GM18499 (cell line): ENCODE measurements at regions not wholly inside any gene's neighbourhood (a gene's known extent, or its start where the extent isn't known, plus 50 kb on each side); places are given as distances from the start of the nearest gene placed in this dataset.
"Not testable (repeated sequence)": the region's sequence is repeated elsewhere in the genome, so short reads cannot be mapped to it uniquely, and the experiment has no call there.

ENCODE experiments used
- ATAC-seq: cut with Tn5 transposase; IDR thresholded peaks from one replicate; pipeline ENCODE4 v1.9.1; 2021; ENCODE audit warnings: moderate number of reproducible peaks; ENCODE audit not compliant: insufficient read depth, unreplicated experiment

- ATAC-seq: no peak
Observed at GRCh38 chr6:26276841-26277648, 88.0 kb upstream of the BTN3A2 start.

- no peak for ATAC-seq
Observed at GRCh38 chr6:26278536-26278935, 86.5 kb upstream of the BTN3A2 start.

- ATAC-seq: not testable (repeated sequence)
Observed at GRCh38 chr6:26279371-26279770, 85.6 kb upstream of the BTN3A2 start.

GRCh38 chr6:26280407-26280806, 84.6 kb upstream of the BTN3A2 start:
- no peak for ATAC-seq

GRCh38 chr6:26284537-26285142, 80.4 kb upstream of the BTN3A2 start:
- no peak for ATAC-seq

GRCh38 chr6:26285143-26286134, 79.6 kb upstream of the BTN3A2 start:
- ATAC-seq: peak; percentile 66

GRCh38 chr6:26286168-26286877, 78.7 kb upstream of the BTN3A2 start:
- ATAC-seq: no peak

GRCh38 chr6:26288155-26288554, 76.8 kb upstream of the BTN3A2 start:
- no peak for ATAC-seq

- no peak for ATAC-seq
Observed at GRCh38 chr6:26290941-26291340, 74.1 kb upstream of the BTN3A2 start.

GRCh38 chr6:26292709-26293108, 72.3 kb upstream of the BTN3A2 start:
- ATAC-seq: no peak

GRCh38 chr6:26294302-26294701, 70.7 kb upstream of the BTN3A2 start:
- ATAC-seq: no peak

GRCh38 chr6:26295691-26296555, 69.1 kb upstream of the BTN3A2 start:
- no peak for ATAC-seq

GRCh38 chr6:26296556-26296856, 68.5 kb upstream of the BTN3A2 start:
- ATAC-seq: no peak

- no peak for ATAC-seq
Observed at GRCh38 chr6:26296857-26297648, 67.9 kb upstream of the BTN3A2 start.

GRCh38 chr6:26299286-26300042, 65.5 kb upstream of the BTN3A2 start:
- no peak for ATAC-seq

- ATAC-seq: no peak
Observed at GRCh38 chr6:26300043-26300331, 65.0 kb upstream of the BTN3A2 start.

- no peak for ATAC-seq
Observed at GRCh38 chr6:26300359-26300758, 64.6 kb upstream of the BTN3A2 start.

GRCh38 chr6:26300828-26301227, 64.2 kb upstream of the BTN3A2 start:
- ATAC-seq: no peak
